ENCODE measurements at regions not wholly inside any gene's neighbourhood (a gene's known extent, or its start where the extent isn't known, plus 50 kb on each side); places are given as distances from the start of the nearest gene placed in this dataset.

- no peak for DNase-seq (ENCODE audit: low read depth)
These were observed 52.5 kb upstream of the NEDD4L start for GRCh38 chr18:57991552-57991951.

DNA sequence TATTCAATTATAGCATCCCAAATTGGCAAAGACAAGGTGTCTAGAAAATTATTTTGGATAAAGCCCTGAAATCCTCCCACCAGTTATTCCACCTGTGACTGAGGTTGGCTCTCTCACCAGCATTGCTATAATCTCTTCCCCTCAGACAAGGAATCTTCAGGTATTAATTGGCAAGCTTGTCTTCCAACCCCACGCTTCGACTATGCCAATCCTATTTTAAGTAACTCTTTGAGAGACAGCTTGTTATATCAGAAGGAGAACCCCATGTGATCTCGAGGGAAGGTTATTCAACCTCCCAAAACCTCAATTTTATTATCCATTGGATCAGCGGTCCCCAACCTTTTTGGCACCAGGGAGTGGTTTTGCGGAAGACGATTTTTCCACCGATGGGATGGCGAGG, 54.5 kb upstream of the NEDD4L start:
- DNase-seq (ENCODE audit: low read depth), result no peak

- DNase-seq (ENCODE audit: low read depth), result no peak
These were observed 59.4 kb upstream of the NEDD4L start for GRCh38 chr18:57984490-57985115.

DNA sequence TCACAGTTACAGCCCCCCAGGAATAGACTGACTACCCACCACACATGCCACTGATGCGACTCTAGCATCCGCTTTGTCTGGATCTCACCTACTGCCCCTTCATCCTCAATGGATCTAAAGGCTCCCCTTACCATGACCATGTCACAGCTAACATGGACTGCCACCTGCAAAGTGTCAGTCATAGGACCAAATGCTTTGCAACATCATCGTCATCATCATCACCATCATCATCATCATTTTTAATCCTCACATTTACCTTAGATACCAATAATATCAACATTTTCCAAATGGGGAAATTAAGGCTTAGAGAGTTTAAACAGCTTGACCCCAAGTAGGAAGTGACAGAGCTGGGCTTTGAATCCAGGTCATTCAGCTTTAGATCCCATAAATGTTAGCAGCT, 60.1 kb upstream of the NEDD4L start:
- DNase-seq (ENCODE audit: low read depth), result no peak

GRCh38 chr18:57983472-57983871, 60.6 kb upstream of the NEDD4L start:
- DNase-seq (ENCODE audit: low read depth), result no peak

DNA sequence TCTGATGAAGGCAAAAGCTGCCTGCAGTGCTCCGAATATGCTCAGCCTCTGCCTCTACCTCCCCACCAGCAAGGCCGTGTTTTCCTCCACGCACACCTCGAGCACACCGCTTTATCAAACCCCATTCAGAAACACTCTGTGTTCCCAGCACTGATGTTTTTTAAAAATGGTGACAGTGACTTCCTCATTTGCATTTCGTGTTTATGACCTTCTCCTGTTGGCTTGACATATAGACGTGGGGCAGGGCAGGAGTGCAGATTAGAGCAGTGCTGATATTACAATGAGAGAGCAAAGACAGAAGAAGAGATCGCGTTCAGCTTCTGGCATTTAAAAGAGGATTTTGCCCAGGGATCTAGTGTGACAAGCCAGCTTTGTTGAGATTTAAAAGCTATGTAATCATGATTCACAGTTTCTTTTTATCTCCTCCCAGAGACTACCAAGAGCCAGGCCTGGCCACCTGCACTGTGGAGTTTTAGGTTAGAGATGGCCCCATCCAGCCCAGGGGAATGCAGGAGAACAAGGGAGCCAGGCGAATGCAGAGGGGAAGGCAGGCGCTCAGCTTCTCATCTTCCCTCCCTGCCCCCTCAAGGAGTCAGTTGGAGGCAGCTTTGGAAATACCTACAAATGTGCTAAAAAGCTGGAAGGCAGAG, 61.5 kb upstream of the NEDD4L start:
- no peak for DNase-seq (ENCODE audit: low read depth)

GRCh38 chr18:57981308-57982028, 62.6 kb upstream of the NEDD4L start:
- no peak for DNase-seq (ENCODE audit: low read depth)

DNA sequence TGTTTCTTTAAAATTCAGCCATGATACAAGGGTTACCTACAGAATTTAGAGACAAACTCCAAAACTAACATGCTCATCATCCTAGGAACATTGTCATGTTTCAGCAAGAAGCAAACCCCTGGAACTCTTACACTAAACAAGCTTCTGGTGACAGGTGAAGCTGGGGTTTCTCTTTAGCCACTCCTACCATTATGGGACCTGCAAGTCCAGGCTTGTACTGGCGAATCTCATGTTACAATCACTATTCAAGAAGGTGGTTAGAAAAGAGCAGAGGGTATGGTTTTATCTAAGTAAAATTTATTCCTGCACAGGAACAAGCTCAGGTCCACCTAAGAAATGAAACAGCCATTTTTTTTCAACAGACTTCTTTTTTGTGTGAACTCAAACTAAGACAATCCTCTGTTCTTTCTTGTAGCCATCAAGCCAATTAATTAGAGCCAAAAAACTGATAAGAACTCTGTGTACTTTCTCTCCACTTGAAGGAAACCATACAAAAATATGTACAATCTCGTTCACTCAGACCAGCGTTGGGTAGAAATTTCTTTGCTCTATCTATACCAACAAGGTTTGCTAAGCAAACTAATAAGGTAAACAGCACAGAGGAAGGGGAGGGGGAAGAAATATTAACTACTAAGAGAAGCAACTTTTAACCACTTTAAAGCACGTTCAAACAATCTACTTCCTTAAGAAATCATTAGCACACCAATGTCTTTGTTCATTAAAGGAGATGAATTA, 63.3 kb upstream of the NEDD4L start:
- DNase-seq (ENCODE audit: low read depth), result no peak

DNA sequence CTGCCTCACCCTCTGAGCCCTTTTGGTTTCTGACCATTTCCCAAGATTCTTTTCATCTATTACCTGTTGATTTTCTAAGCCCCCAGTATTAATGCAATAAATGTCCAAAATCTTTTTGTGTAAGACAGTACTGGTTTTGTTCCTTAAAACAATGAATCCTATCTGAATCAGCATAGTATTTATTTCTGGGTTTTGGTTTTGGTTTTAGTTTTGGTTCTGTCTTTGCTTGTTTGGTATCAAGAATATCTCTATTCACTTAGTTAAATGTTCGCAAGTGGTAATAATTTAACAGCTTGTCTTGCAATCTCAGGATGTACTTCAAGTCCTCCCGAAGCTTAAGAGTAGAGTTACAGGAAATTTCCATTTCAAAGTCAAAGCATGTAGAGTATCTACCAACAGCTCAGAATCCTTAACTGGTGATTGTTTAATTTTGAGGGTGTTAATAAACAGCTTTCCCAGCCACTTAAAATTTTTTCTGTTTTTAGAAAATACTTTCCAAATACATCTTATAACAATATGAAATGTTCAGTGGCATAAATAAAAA, 67.7 kb upstream of the NEDD4L start:
- DNase-seq (ENCODE audit: low read depth), result no peak

DNA sequence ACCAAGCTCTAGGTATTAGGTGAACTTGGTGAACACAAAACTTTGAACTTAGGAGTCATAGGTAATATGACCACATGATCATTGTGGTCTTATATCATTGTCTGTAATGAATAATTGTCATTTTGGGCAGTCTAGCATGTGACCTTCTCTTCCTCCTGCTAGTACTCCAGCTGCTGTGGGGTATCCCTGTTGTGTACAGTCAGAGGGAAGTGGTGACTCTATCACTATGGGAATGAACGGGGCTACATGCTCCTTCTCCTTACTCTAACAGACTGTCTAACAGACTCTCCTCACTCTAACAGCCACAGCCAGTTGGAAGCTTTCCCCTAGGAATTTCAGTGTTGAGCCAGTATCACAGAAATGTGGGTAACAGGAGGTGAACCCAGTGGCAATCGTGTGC, 68.2 kb upstream of the NEDD4L start:
- no peak for DNase-seq (ENCODE audit: low read depth)

DNA sequence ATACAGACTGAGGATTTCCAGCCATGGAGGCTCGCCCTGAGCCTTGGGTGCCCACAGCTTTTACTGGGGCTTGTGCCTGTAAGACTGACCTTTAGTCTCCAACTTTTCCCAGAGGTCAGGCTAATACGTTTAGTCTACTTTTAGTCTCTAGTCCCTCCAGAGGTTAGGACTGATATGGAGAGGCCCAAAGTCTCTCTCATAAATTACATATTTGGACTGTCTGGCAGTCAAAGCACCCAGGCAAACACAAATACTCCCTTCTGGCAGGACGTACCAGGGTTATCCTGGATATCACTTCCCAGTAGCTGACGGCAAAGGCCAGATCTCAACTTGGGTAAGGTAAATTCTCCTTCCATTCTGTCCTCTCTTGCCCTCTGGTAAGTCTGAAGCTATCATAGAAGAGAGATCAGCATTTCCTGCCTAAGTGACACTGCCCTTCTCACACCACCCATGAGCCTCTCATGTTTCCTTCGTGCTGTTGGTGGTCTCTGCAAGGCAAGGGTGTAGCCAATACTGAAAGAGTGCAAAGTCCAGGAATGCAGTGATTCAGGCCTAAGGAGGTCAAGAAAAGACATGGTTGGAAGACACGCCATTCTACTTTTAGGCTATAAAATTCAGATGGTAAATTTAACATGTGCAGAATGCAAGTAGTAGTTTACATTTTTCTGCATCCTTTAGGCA, 69.3 kb upstream of the NEDD4L start:
- DNase-seq (ENCODE audit: low read depth), result no peak

- DNase-seq (ENCODE audit: low read depth), result no peak
These were observed 70.1 kb upstream of the NEDD4L start for GRCh38 chr18:57973889-57974288.

- no peak for DNase-seq (ENCODE audit: low read depth)
These were observed 73.5 kb upstream of the NEDD4L start for GRCh38 chr18:57970356-57971095.

GRCh38 chr18:57969824-57970223, 74.2 kb upstream of the NEDD4L start:
- DNase-seq (ENCODE audit: low read depth), result no peak

GRCh38 chr18:57965246-57965645, 78.8 kb upstream of the NEDD4L start:
- DNase-seq (ENCODE audit: low read depth), result no peak

GRCh38 chr18:57961876-57962505, 82.0 kb upstream of the NEDD4L start:
- DNase-seq (ENCODE audit: low read depth), result no peak

DNA sequence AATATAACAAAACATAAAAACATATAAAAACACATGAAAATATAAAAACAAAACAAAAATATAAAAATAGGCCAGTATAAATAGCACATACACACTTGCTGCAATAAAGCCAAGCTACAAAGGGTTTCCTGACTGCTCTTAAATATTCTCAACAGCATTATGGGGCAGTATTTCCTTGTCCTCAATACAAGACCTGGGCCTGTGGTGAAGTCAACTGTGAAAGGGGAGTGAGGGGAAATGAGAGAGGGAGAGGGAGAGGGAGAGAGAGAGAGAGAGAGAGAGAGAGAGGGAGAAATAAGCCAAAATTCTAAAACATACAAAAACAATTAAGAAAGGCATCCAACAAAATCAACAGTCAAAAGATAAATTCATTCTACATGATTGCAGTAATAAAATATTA, 82.6 kb upstream of the NEDD4L start:
- no peak for DNase-seq (ENCODE audit: low read depth)

DNA sequence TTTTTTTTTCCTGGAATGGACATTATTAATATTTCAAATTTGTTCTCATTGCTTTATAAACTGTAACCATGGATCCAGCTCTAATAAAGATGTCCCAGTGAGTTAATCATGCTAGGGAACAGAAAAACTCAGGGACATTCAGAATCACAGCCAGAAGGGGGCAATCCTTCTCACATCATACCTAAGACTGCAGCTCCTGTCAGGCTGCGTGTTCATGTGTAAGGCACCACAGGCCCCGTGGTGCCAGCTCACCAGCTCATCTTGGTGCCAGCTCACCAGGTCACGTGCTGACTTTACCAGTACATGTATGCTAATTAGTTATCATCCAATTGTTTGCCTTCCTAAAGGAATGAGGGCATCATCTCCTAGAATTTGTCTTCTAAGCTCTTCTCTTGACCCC, 84.7 kb upstream of the NEDD4L start:
- no peak for DNase-seq (ENCODE audit: low read depth)

DNA sequence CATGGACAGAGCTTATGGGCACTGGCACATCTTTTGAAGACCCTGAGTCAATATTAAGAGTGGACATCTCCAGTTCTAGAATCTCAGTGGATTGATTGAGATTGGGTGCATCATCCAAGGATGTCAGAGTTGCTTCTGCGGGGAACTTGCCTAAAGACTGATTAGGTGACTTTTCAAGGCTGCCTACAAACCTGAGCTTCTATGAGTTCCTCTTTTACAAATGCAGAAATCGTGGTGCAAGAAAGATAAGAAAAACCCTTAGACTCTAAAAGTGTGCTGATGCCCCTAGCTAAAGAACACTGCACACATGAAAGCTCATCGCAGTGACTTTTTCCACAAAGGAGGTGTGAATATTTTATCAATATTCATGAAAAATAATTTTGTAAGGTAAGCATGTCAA, 86.8 kb upstream of the NEDD4L start:
- no peak for DNase-seq (ENCODE audit: low read depth)

GRCh38 chr18:57956491-57956890, 87.5 kb upstream of the NEDD4L start:
- DNase-seq (ENCODE audit: low read depth), result no peak

- no peak for DNase-seq (ENCODE audit: low read depth)
These were observed 89.1 kb upstream of the NEDD4L start for GRCh38 chr18:57954935-57955334.

All from activated T-cell treated with anti-CD3 and anti-CD28 coated beads for 48 hours (primary cell).